ENCODE measurements at regions not wholly inside any gene's neighbourhood (a gene's known extent, or its start where the extent isn't known, plus 50 kb on each side); places are given as distances from the start of the nearest gene placed in this dataset.
"Not testable (repeated sequence)": the region's sequence is repeated elsewhere in the genome, so short reads cannot be mapped to it uniquely, and the experiment has no call there.

DNA sequence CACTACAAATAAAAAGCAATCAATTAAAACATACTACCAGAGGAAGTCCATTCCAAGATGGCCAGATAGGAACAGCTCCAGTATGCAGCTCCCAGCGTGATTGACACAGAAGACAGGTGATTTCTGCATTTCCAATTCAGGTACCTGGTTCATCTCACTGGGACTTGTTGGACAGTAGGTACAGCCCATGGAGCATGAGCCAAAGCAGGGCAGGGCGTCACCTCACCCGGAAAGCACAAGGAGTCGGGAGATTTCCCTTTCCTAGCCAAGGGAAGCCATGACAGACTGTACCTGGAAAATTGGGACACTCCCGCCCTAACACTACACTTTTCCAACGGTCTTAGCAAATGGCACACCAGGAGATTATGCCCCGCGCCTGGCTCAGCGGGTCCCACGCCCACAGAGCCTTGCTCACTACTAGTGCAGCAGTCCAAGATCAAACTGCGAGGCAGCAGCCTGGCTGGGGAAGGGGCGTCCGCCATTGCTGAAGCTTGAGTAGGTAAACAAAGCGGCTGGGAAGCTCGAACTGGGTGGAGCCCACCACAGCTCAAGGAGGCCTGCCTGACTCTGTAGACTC is 106.0 kb downstream of the BUD13 start:
- DNase-seq = not testable (repeated sequence)

DNA sequence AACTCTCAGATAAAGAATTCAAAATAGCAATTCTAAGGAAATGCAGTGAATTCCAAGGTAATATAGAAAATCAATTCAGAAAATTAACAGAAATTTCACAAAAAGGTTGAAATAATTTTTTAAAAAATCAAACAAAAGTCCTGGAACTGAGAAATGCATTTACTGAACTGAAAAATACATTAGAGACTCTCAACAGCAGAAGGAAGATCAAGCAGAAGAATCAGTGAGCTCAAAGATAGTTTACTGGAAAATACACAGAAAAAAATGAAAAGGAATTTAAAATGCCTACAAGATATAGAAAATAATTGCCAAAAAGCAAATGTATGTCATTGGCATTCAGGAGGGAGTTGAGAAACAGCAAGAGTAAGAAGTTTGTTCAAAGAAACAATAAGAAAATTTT is 107.3 kb downstream of the BUD13 start:
- no peak for DNase-seq

DNA sequence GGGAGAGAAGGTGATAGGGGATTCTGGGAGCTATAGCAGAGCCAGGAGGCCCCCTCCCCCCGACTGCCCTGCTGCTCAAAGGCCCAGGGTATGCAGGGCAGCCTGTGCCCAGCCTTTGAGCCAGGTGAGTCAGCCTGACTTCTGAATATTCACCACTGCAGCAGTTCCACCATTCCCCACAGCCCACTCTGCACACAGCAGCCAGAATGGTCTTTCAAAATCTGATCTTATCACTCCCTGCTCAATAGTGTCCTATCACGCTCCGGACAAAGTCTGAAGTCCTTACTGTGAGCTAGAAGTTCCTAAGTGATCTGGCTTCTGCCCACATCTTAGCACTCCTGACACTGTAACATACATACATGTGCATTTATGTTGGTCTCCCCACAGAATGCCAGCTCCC is 111.7 kb downstream of the BUD13 start:
- DNase-seq = no peak

DNA sequence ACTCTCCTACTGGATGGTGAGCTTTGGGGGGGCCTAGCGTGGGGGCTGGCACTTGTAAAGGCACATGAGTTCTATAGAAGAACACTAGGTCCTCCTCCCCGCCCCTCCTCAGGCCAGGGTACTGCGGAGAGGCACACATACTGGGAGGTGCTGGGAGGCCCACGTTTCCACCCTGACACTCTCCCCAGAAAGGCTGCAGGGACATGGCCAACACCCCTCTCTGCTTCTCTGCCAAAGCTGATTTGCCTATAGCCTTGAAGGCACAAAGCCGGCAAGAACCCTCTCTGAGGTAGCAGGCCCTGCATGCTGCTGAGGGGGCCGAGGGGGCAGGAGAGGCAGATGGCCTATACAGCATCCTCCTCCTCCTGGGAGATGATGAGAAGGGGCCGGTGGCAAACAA is 112.8 kb downstream of the BUD13 start:
- DNase-seq = no peak

DNA sequence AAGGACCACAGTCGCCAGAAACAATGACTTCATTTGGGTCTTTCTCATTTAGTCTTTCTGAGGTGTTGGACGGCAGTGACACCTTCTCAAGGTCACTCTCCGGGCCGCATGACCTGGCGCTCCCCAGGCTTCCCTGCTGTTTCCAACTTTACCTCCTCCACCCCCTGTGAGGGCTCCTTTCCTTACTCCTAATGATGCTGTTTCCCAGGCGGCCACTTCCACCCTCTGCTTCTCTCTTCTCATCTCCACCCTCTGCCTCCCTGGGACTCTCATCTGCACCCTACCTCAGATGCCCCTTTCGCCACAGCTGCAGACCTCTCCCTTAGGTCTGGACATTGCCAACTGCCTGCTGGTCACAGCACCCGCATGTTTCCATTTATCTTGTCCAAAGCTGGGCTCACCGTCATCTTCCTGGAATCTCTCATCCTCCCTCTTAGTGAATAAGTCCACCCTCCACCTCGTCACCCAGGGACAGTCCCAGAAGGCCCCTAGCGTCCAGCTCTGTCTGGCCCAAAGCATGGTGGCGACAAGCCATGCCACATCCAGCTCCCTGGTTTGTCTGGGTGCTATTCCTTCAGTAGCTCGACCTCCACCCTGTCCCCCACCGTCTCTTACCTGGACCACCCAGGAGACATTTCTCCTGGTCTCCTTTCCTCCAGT is 113.8 kb downstream of the BUD13 start:
- DNase-seq = no peak

DNA sequence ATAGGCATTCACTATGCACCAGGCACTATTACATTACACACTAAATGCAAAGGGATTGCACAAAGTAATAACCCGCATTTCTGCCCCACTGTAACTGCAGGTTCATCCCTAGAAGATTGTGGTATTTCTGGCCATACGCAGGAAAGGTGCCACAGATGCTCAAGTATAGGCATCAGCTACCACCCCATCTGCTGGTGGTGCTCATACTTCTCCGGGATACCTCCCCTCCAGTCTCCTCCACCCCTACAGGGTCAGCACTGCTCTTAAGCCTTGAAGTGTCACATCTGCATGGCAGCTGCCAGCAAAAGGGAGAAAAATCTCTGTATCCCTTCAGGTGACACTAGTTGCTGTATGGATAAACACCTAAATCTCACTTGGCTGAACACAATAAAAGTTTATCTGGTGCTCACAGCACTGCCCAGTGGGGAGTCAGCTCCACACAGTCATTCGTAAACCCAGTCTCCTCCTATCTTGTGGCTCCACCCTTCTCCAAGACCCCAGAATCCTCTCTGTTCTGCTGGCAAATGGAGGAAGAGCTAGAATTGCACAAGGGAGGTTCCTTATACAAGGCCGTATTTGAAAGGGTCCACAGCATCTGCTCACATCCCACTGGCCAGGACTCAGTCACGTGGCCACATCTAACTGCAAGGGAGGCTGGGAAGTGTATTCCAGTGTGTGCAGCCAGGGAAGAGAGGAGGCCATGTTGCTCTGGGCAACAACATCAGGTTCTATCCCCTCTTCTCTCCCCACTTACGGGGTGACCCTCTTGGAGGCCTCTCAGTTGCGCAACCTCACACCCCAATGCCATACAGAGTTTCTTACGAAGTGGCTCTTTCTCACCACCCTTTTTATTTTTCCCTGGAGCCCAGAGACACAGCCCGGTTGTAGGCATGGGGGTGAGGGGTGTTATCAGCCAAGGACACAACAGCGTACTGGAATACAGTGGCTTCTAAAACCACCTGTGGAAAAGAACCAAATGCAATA is 114.7 kb downstream of the BUD13 start:
- peak; percentile 7 for DNase-seq

DNA sequence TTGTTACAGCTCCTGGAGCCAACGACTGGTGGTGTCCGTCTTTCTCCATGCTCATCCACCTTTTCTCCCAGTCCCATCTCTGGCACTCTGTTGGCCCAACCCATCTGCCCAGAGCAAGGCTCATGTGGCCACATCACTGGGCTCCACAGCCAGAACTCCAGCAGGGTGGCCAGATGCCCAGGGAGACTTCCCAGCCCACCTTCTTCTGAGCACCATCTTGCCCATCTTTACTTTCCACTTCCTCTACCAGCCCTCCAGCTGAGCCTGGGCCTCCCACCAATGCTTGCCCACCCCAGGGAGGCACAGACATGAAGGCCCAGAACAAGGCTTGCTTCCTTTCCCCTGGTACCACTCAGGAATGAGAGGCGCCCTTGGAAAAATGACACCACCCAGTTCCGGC is 116.8 kb downstream of the BUD13 start:
- no peak for DNase-seq

DNA sequence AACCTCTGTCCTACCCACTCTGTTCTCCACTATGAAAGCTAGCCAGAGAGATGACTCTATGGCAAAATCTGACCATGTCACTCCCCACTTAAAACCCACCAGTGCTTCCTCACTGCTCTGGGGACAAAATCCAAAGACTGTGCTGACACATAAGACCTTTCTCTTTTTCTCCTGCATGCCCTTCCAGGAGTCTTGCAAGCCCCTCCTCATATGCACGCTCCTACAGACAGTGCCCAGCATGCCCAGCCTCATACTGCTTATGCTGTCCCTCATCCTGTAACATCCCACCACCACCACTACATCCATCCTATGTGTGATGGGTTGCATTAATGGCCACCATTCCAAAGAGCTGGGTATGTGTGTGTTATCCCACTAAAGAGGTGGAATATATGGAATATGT is 118.3 kb downstream of the BUD13 start:
- DNase-seq = no peak

DNA sequence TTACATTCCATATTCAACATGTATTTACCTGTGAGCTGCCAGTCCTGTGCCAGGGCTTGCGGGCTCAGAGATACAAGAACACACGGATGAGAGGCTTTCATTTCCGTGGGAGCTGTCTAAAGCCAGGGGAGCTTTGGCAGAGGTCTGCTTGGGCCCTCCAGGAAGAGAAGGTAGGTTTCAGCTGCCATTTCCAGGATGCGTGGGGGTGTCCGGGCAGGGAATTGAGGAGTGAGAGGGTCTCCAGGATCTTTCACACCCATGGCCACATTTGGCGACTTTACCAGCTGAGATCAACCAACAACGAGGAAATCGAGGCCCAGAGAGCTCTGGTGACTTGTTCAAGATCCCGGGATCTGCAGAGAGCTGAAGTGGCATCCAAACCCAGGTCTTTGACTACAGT is 119.6 kb downstream of the BUD13 start:
- DNase-seq = no peak

DNA sequence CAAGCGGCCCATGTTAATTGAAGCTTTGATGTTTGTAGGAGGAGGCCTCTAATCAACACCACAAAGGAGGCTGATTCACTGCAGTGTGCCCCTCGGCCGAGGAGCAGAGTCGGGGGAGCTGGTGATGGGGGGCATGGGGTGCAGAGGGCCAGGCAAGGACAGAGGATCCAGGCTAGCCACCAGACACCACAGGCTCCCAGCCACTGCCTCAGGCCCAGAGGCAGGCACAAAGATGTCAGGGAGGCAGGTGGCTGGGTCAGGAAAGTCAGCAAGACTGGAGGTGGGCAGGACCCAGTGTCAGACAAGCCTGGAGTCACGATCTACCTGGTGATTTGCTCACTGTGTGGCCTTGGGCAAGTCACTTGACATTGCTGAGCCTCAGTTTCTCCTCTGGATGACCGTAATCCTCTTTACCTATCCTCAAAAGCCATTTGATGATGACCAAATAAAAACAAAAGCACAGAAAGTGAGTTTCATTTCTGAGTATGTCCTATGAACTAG is 121.0 kb downstream of the BUD13 start:
- DNase-seq = no peak

DNA sequence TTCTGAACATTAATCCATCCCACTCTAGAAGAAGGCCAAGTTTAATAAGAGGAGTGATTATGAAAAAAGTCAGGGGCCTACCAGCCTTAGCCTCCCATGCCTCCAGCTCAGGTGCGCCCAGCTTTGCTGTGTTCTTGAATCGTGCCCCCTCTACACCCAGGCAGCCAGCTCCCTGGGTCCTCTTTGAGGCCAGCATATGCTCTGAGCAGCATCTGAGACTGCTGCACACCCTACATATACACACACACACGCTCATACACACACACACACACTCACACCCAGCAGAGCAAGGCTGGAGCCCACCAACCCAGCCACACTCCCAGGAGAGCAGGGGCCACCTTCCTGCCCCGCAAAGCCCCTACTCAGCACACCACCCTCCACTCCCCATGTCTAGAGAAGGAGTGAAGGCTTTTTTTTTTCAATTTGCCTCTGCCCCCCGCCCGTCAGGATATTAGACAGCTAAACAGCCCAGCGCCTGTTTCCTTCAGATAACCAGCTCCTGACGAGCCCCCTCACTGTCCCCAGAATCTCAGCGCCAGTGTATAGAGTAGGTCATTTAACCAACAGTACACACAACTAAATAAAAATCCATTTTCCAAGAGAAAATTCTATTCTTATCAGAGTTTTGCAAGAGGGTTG is 121.6 kb downstream of the BUD13 start:
- peak; percentile 83 for DNase-seq

DNA sequence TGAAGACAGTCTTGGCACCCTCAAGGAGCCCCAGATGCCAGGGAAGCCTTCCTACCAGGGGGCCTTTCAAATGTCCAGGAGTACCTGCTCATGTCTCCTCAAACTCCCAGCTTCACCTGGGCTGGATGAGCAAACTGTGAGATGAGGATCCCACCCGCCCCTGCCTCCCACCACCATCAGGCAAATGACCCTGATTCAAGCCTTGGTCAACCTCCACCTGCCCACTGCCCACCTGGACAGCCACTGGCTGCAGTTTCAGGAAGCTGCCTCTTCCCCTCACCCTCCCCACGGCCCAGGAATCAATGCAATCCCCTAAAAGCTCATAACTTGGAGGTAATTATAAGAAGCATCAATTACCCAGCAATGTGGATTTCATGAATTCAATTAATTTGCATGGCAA is 122.7 kb downstream of the BUD13 start:
- DNase-seq = no peak

DNA sequence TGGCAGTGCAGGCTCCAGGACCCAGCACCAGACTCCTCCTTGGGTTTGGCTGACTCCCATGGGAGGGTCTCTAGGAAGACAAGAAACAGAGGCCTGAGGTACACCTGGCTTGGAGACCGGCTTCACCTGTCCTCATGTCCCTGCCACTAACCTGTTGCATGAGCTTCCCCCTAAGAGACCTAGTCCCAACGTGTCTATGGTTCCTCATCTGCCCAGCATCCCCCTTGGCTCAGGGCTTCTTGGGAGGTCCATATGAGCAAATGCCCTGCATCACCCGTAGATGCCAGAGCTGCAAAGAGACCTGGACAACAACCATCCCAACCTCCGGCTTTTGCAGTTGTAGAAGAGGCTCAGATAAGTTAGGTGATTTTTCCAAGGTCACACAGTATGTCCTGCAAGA is 123.5 kb downstream of the BUD13 start:
- DNase-seq = no peak

DNA sequence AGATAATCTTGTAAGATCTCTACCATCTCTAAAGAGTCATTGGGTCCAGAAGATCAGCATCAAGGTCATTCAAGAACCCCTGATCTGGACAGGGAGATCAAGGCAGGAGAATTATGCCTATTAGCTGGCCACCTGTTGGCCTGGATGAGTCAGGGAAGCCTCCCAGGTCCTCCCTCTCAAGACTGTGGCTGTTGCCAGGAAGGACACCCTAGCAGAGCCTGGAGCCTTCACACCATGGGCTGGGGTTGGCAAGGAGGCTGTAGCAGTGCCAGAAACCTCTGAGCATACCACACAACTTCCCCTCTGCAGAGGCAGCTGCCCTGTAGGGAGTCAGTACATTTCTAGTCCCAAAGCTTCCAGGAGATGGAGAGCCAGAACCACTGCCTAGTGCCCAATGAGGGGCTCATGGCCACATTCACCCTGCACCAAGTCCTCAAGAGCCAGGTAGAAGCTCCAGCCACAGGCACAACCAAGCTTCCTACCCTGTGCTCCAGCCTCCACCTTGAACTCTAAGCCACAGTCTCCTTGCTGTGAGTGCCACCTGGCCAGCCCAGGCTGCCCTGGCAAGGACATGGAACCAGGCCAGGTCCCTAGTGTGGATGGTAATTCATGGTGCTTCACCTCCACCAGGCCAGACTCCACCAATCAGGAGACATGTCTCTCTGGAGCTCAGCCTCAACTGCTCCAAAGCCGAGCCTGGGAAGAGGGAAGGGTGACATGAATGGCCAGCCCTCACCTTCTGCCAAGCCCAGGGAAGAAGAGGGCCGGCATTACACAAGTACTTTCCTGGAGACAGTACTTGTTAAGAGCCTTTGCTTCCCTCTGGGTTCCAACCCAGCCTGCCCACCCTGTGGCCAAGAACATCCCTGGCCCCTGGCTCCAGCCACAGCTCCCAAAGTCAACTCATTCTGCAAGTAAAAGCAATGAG is 124.3 kb downstream of the BUD13 start:
- DNase-seq = peak; percentile 4

DNA sequence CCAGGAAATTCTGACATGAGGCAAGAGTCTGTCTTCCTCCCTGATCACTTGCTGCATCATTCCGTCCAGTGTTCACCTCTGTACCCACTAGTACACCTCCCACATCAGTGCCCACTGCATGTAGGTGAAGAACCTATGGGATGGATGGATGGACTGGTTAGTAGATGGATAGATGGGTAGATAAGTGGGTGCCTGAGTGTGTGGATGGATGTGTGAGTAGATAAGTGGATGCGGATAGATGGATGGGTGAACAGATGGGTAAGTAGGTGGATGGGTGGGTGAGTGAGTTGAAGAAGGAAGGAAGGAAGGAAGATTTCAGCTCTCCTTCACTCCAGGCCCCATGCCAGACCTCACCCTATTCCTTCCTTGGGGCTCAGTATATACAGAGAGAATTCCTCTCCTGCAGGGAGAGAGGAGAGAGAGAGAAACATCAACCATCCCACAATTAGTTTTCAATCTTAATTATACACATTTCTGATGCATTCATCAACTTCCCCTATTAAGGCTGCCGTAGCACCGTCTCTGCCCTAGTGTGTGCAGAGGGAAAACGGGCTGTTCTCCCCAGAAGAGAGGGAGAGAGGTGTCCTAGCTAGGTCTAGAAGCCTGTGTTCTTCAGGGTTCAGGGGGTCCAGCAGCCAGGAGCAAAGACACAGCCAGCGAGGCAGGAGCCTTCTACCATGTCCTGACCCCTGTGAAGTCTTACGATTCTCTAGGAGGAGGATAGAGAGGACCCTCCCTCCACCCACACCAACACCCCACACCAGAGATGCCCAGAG is 125.3 kb downstream of the BUD13 start:
- DNase-seq = no peak

DNA sequence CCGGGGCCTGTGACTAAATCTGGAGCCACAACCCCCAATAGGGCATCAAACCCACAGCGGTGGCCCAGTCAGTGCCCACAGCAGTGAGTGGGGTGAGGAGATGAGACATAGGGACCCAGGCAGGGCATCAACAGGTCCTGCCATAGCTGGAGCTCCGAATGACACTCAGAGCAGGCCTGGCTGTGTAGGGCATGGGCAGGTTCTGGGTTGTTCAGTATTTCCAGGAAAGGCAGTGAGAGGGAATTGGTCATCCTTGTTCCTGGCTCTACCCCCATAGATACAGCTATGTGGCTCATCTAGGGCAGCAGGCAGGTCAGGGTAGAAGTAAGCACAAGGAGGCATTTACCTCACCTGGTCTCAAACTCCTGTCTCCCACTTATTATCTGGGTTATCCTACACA is 126.6 kb downstream of the BUD13 start:
- no peak for DNase-seq

DNA sequence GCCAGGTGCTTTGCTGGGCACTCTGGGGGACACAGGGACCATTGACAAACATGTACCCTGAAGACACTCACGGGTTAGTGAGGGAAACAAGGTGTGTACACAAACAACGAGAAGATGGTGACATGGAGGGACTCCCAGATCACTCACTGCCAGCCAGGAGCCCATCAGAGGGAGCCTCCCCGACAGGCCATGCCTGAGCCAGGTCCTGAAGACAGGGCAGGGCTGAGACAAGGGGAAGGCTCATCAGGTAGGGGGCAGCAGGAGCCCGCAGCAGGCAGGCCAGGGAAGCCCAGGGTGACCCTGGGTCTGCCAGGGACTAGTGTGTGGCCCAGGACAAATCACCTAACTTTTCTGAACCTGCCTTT is 127.9 kb downstream of the BUD13 start:
- no peak for DNase-seq

DNA sequence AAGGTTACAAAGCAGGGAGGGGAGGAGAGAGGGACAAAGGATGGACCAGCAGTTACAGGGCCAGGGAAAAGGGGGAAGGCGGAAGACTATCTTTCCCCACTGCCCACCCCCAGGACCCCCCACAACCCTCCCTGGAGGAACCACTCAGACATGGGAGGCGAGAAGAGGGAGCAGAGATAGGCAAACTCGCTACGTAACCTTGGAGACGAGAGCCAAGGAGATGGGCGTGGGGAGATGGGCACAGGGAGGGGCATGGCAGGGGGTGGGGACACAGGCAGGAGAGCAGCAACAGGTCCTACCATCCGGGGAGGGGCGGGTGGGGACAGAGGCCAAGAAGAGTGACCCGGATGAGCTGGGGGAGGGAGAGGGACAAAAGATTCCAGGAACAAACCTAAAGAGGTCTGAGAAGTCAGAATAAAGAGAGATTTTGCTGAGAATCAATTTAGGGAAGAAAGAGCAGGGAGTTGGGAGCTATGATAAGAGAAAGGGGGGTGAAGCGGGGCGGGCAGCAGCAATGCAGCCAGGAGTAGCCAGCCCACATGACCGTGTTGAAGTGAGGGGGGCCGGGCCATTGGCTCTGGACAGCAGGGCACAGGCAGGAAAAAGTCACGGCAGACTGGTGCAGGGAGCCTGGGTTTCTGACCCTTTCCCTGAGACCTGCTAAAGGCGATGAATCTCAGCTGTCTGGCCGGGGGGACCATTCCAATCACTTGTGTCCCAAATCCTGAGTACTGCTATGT is 128.4 kb downstream of the BUD13 start:
- DNase-seq = no peak

DNA sequence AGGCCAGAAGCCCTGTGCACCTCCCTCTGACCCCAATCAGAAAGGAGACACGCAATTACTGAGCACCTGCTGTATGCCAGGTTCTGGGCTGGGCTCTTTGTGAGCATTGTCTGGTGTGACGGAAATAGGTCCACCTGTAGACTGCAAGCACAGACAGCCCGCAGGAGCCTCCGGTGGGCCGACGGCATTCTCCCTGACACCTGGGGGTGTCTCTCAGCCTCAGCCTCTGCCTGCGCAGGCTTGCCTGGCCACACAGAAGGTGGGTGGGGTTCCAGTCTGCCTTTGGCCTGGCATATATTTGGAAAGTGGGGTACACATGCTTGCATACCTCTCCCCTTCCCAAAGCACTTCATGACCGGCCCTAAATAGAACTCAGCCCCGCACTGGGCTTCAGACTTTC is 129.3 kb downstream of the BUD13 start:
- DNase-seq = no peak

DNA sequence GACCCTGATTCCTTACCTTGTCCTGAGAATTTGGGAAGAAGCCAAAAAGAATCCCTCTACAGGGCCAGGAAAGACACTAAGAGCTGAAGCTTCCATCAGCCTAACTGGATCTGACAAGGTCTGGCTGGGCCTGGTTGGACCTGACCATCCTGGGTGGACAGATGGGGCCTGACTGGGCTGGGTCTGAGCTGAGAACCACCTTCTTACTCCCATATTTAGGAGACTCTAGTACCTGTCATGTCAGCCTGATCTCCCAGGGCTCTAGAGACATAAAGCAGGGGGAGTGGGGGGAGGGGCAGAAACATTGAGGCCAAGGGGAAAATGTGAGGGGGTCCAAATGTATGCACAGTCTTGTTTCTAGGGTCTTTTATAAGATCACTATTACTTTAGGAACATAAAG is 129.9 kb downstream of the BUD13 start:
- DNase-seq = no peak

DNA sequence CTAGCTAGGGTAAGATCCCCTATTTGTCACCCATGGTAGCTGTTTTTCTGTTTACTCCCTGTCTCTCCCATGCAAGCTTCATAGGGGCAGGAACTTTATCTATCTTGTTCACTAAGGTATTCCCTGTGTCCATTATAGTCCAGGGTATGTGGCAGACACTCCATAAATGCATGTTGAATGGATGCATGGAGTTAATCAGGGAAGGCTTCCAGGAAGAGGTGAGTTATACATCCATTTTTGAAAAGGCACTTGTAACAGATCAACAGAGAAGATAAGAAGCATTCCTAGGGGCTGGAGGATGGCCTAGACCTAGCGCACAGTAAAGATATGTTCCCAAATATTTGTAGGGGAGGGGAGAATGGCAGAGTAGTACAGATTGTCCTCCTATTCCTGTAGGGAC is 130.3 kb downstream of the BUD13 start:
- no peak for DNase-seq

Data from hematopoietic multipotent progenitor cell treated with erythropoietin and hydrocortisone succinate and interleukin-3 and kit ligand, for 6 days (in vitro differentiated cells).